Epithelial cell of esophagus (primary cell): ENCODE measurements at regions not wholly inside any gene's neighbourhood (a gene's known extent, or its start where the extent isn't known, plus 50 kb on each side); places are given as distances from the start of the nearest gene placed in this dataset.
"Not testable (repeated sequence)": the region's sequence is repeated elsewhere in the genome, so short reads cannot be mapped to it uniquely, and the experiment has no call there.

Experiments
- DNase-seq: peaks from one replicate; pipeline ENCODE4 v3.0.0; 2010; ENCODE audit warnings: low read depth
- H3K4me3 ChIP-seq: 2 replicates; pipeline ENCODE4 v1.5.1; 2011; ENCODE audit warnings: mild to moderate bottlenecking, low read length, control low read depth
- TF ChIP-seq, protein P1 (sequence below): IDR thresholded peaks from 2 replicates; pipeline ENCODE4 v1.5.1; 2011; ENCODE audit warnings: low read depth, mild to moderate bottlenecking, low read length, control low read depth, inconsistent platforms; ENCODE audit not compliant: insufficient read depth; ENCODE audit errors: missing control alignments

DNA sequence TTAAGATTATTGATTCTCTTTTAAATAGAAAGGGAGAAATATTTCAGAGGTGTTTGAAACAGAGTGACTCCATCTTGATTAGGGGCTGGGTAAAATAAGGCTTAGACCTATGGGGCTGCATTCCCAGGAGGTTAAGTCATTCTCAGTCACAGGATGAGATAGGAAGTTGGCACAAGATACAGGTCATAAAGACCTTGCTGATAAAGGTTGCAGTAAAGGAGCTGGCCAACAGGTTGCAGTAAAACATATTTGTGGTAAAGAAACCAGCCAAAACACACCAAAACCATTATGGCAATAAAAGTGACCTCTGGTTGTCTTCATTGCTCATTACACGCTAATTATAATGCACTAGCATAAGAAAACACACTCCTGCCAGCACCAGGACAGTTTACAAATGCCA, 165.0 kb downstream of the SPIN4 start:
- TF ChIP-seq, protein P1, sequence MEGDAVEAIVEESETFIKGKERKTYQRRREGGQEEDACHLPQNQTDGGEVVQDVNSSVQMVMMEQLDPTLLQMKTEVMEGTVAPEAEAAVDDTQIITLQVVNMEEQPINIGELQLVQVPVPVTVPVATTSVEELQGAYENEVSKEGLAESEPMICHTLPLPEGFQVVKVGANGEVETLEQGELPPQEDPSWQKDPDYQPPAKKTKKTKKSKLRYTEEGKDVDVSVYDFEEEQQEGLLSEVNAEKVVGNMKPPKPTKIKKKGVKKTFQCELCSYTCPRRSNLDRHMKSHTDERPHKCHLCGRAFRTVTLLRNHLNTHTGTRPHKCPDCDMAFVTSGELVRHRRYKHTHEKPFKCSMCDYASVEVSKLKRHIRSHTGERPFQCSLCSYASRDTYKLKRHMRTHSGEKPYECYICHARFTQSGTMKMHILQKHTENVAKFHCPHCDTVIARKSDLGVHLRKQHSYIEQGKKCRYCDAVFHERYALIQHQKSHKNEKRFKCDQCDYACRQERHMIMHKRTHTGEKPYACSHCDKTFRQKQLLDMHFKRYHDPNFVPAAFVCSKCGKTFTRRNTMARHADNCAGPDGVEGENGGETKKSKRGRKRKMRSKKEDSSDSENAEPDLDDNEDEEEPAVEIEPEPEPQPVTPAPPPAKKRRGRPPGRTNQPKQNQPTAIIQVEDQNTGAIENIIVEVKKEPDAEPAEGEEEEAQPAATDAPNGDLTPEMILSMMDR = no peak
- no peak overlapping the region for H3K4me3 ChIP-seq
- no peak for DNase-seq

DNA sequence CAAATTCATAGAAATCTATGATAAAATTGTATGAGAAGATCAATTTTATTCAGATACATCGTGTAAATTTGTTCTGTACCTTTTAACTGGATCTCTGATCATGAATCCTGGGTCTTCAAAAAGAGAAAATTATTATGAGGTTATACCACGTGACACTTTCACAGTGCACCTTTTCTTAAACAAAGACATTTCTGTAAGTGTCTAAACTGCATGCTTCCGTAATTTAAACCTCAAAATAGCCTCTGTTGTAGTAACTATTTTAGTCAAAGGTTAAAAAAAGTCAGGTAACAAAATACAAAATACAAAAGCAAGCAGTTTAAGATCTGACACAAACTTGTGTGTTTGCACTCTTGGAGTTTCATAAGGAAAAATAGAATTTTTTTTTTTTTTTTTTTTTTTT, 171.3 kb downstream of the SPIN4 start:
- H3K4me3 ChIP-seq, DNase-seq: not testable (repeated sequence)

DNA sequence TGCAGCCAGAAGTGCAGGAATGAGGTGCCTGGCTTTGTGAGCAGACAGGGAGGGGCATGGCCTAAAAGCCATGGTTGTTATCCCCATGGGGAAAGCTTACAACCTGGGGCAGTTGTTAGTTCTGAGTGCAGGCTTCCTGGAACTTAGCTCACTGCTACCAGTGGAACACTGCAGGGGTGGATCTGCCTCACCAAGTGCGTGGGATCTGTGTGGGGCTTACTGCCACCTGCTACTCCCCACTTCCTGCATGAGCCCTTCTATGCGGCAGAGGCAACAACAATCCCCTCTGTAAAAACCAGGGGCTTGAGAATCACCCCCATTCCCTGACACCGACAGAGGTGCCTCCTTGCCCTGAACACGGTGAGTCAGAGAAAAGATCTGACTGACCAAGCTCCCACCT, 174.6 kb downstream of the SPIN4 start:
- H3K4me3 ChIP-seq, DNase-seq: not testable (repeated sequence)

DNA sequence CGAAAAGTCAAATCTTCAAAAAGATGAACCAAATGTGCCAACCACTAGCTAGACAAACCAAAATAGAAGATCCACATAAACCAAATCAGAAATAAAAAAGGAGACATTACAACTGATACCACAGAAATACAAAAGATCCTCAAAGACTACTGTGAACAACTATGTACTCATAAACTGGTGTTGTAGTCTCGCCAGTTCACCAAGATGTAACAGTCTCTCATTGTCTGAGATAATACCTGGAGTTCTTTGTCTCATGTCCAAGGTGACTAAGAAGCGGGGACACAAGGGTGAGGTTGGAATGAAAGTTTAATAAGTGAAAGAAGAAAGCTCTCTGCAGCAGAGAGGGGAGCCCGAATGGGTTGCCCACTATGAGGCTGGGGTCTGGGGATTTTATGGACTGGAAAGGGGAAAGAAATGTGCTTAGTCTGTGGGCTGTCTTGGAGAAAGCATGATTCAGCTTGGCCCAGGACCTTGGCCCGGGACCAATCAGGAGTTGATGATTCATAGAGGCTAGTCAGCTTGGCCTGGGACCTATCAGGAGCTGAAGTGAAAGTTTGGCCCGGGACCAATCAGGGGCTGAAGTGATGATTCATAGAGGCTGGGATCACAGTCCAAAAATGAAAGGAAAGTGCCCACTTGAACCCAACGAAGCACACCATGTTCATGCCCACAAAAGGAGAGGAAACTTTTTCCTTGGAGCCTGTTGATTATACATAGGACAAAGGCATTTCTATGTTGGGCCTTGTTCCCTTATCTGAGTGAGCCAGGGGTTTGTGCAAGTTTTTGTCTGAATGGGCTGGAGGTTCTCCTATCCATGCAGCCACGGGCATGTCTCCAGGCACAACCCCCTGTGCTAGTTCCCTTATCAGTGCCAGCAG, 177.1 kb downstream of the SPIN4 start:
- not testable (repeated sequence) for DNase-seq, H3K4me3 ChIP-seq

DNA sequence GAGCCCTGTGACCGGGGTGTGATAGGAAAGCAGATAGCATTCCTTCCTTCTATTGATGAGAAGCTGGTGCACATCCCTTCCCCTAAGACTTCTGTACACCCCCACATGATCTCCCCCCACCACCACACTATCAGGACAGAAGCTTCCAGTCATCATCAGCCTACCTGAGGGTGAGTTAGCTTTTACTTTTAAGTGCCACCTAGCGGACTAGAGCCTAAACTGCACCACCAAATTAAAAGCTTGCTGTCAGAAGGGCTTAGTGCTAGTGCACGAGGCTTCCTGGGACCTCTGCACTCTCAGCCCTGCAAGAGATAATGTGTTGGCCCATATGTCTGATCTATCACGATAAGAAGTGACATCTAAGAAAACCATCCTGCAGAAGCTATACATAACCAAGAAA, 181.7 kb downstream of the SPIN4 start:
- DNase-seq = not testable (repeated sequence)

DNA sequence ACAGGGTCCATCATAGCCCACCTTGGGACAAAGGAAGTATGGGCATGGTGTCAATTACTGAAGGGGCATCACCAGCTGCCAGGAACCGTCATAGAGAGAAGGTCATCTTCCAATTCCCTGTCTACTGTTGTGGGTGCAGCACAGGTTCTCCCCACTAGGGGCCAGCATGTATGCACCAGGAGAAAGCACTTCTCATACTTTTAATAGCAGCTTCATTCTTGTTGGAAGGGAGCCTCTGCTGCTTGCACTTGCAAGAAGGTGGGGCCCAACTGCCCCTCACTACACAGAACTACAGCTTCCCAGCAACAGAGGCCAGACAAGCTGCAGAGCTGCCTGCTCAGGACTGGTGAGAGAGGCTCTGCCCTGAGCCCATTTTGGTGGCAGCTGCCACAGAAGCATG, 182.2 kb downstream of the SPIN4 start:
- DNase-seq, H3K4me3 ChIP-seq: not testable (repeated sequence)

More for the DNA sequence above, 181.7 kb downstream of the SPIN4 start:
- not testable (repeated sequence) for H3K4me3 ChIP-seq

DNA sequence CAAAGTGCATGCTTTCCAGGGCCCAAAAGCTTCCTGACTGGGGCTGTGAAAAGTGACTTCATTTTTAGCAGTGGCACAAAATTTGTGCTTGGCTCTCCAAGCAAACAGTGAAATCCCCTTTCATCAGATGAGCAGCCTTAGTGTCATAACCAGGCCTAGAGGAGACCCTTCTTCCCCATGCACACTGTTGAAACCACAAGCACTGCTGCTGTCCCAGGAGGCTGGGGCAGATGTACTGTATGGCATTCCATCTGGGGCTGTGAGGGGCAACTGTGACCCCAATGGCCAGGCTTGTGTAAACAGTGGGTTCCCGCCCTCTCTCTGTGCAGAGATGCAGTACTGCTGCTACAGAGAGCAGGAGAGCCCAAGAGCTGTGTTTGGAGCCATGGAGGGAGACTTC, 184.1 kb downstream of the SPIN4 start:
- DNase-seq = not testable (repeated sequence)

DNA sequence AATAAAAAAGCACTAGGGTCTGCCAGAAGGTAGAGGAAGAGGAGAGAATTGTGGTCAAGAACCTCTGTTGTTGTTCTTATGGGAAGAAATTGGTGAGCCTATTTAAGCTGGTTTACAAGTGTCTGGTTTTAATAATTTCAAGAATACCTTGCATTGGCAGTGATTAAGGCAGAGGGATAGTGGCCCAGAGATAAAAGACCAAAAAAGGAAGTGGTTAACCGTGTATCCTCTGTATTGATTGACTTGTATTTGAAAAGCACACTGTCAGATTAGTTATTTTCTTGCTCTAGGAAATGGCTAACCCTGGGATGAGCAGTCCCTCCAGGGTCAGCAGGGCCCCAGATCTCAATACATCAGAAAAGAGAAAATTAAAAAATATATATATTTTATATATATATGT, 190.1 kb downstream of the SPIN4 start:
- not testable (repeated sequence) for H3K4me3 ChIP-seq, DNase-seq

More for the DNA sequence above, 184.1 kb downstream of the SPIN4 start:
- not testable (repeated sequence) for H3K4me3 ChIP-seq

DNA sequence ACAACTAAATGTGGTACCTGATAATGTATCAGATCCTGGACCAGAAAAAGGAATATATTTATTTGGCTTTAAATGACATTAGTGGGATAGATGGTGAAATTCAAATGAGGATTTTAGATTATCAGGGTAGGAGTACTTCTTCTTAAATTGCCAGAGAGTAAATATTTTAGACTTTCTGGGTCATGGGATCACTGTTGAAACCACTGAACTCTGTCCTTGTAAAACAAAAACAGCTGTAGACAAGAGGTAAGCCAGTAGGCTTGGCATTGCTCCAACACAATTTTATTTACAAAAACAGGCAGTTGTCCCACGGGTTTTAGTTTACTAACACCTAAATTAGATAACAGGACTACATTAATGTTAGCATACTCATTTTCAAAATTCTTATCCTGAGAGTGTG, 190.8 kb downstream of the SPIN4 start:
- H3K4me3 ChIP-seq, DNase-seq: not testable (repeated sequence)

DNA sequence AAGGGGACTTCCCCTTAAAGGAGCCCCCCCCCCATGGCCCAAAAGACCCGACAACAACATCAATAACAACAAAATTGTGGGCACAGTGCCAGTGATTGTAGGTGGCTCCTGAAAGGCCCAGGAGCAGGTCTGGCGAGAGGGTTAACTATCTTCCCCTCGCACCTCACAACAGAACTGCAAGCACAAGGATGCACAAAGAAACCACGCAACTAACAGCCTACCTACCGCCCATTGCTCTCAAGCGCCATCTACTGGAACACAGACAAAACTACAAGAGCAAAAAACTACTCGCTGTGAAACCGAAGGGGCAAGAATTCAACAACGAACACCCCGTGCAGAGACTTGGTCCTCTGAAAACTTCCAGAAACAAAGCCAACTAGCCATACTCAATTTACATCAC, 205.6 kb downstream of the SPIN4 start:
- DNase-seq, H3K4me3 ChIP-seq: not testable (repeated sequence)

DNA sequence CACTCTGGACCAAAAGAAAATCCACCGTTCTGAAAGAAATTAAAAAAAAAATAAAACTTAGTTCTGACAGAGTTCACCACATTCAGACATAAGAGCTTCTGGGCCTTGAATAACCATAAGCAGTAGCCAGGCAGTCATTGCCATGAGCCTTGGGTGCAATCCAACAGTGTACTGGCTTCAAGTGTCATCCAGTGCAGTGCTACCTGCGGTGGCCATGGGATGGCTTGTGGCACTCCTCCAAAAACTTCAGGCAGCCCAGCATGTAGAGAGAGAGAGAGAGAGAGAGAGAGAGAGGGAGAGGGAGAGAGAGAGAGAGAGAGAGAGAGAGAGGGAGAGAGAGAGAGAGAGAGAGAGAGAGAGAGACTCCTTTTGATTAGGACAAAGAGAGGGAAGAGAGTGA, 208.5 kb downstream of the SPIN4 start:
- not testable (repeated sequence) for DNase-seq, H3K4me3 ChIP-seq

DNA sequence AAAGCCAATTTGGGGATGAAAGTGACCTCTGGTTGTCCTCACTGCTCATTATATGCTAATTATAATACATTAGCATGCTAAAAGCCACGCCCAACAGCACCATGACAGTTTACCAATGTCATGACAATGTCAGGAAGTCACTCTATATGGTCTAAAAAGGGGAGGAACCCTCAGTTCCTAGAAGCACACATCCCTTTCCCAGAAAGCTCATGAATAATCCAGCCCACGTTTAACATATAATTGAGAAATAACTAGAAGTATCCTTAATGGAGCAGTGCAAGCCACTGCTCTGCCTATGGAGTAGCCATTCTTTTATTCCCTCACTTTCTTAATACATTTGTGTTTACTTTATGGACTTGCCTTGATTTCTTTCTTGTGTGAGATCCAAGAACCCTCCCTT, 215.3 kb downstream of the SPIN4 start:
- not testable (repeated sequence) for H3K4me3 ChIP-seq, DNase-seq

DNA sequence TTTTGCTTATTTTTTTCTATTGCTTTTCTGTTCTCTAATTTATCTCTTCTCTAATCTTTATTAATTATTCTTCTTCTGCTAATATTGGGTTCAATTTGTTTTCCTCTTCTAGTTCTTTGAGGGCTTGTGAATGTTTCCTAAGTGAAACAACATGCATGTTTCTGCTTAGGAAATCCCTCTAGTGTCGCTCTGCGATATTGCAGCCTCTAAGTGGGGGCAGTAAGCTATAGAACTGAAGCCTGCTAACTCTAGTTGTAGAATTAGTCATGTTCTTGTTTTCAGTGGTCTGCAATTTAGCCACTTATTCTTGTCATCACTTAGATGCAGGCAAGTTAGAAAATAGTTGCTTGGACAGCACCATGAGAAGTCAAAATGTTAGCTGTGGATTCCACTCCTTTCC, 222.6 kb downstream of the SPIN4 start:
- no peak overlapping the region for H3K4me3 ChIP-seq
- peak; percentile 32 for DNase-seq
- TF ChIP-seq, protein P1 = peak; percentile 22
